ENCODE measurements at regions not wholly inside any gene's neighbourhood (a gene's known extent, or its start where the extent isn't known, plus 50 kb on each side); places are given as distances from the start of the nearest gene placed in this dataset.

DNA sequence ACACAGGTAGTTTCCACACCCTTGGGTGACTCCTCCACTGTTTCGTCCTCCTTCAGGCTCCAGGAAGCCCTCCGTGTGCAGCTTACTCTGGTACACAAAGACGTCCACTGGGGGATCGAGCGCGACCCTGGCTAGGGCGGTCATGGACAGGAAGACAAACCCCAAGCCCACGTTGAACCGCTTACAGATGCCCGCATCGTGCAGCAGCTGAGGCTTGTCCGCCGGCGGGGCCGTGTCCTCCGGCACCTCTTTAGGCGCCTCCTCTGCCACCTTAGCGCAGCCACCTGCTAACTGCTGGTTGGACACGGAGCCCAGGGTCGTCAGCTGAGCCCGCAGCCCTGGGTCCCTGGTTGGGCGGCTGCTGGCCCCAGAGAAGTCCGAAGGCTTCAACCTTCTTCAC lies 309.0 kb upstream of the BTBD3 start:
- Histone ChIP-seq H3K27me3 (no peaks in the 10 kb centered on the region), H3K27ac (no peak overlapping the region), H3K36me3 (no peaks in the 10 kb centered on the region), H3K4me3 (no peak overlapping the region), H3K9me3 (no peaks in the 10 kb centered on the region), H3K4me1 (no peaks in the 10 kb centered on the region)
- DNase-seq, result no peak
- TF ChIP-seq, protein P1, sequence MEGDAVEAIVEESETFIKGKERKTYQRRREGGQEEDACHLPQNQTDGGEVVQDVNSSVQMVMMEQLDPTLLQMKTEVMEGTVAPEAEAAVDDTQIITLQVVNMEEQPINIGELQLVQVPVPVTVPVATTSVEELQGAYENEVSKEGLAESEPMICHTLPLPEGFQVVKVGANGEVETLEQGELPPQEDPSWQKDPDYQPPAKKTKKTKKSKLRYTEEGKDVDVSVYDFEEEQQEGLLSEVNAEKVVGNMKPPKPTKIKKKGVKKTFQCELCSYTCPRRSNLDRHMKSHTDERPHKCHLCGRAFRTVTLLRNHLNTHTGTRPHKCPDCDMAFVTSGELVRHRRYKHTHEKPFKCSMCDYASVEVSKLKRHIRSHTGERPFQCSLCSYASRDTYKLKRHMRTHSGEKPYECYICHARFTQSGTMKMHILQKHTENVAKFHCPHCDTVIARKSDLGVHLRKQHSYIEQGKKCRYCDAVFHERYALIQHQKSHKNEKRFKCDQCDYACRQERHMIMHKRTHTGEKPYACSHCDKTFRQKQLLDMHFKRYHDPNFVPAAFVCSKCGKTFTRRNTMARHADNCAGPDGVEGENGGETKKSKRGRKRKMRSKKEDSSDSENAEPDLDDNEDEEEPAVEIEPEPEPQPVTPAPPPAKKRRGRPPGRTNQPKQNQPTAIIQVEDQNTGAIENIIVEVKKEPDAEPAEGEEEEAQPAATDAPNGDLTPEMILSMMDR (IDR thresholded peaks at IDR 0.05), result no peak
- TF ChIP-seq POLR2A (IDR thresholded peaks at IDR 0.05), result no peak
- intact Hi-C loops (cut with DNase I; ENCODE audit: low total_unique reads), result no loop called here

DNA sequence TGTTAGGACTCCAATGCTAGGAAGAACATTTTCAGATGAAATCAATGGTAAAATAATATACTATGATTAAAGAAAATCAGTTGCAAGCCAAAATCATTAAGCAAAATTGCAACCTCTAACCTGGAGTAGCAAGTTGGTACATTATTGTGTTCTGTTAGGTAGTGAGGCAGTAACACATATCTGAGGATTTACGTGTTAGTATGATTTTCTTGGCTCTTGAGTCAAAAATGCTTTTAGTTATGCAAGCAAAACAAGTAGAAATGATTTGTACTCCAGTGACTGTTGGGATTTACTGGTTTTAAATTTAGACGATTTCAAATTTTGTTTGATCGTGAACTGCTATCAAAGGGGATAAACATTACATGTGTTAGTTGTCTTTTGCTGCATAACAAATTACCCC lies 293.0 kb upstream of the BTBD3 start:
- H3K27me3 ChIP-seq, result no peaks in the 10 kb centered on the region
- DNase-seq, result no peak
- no peaks in the 10 kb centered on the region for H3K36me3 ChIP-seq
- intact Hi-C loops (cut with DNase I; ENCODE audit: low total_unique reads), result no loop called here
- no peak overlapping the region for H3K27ac ChIP-seq
- H3K9me3 ChIP-seq, result no peaks in the 10 kb centered on the region
- TF ChIP-seq, protein P1 (IDR thresholded peaks at IDR 0.05), result no peak
- no peak for TF ChIP-seq POLR2A (IDR thresholded peaks at IDR 0.05)
- no peaks in the 10 kb centered on the region for H3K4me1 ChIP-seq
- no peak overlapping the region for H3K4me3 ChIP-seq

GRCh38 chr20:11626551-11626950 lies 291.1 kb upstream of the BTBD3 start:
- no peaks in the 10 kb centered on the region for H3K4me1 ChIP-seq
- H3K27me3 ChIP-seq, result no peaks in the 10 kb centered on the region
- DNase-seq, result no peak
- H3K27ac ChIP-seq, result no peak overlapping the region
- H3K9me3 ChIP-seq, result no peaks in the 10 kb centered on the region
- H3K4me3 ChIP-seq, result no peak overlapping the region
- intact Hi-C loops (cut with DNase I; ENCODE audit: low total_unique reads), result no loop called here
- TF ChIP-seq, protein P1 (IDR thresholded peaks at IDR 0.05), result no peak
- TF ChIP-seq POLR2A (IDR thresholded peaks at IDR 0.05), result no peak
- no peaks in the 10 kb centered on the region for H3K36me3 ChIP-seq

DNA sequence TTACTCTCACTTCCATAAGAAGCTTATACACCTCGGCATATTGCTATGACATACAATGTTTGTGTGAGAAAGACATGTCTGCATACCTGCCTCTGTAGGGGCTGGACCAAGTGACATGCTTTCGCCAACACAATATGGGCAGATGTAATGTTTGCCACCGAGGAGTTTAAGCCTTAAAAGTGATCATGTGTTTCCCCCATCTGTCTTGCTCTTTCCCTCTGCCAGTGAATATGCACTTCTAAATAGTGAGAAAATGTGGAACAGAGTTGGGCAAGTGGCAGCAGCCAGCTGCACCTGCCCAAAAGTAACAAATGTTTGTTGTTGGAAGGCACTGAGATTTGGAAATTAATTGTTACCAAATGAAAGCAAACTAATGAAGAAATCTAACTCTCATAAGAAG lies 274.8 kb upstream of the BTBD3 start:
- TF ChIP-seq, protein P1 (IDR thresholded peaks at IDR 0.05), result no peak
- TF ChIP-seq POLR2A (IDR thresholded peaks at IDR 0.05), result no peak
- no peak for DNase-seq
- H3K4me3 ChIP-seq, result no peak overlapping the region
- no peaks in the 10 kb centered on the region for H3K27me3 ChIP-seq
- intact Hi-C loops (cut with DNase I; ENCODE audit: low total_unique reads), result no loop called here
- H3K9me3 ChIP-seq, result no peaks in the 10 kb centered on the region
- H3K4me1 ChIP-seq, result no peaks in the 10 kb centered on the region
- no peaks in the 10 kb centered on the region for H3K36me3 ChIP-seq
- no peak overlapping the region for H3K27ac ChIP-seq

DNA sequence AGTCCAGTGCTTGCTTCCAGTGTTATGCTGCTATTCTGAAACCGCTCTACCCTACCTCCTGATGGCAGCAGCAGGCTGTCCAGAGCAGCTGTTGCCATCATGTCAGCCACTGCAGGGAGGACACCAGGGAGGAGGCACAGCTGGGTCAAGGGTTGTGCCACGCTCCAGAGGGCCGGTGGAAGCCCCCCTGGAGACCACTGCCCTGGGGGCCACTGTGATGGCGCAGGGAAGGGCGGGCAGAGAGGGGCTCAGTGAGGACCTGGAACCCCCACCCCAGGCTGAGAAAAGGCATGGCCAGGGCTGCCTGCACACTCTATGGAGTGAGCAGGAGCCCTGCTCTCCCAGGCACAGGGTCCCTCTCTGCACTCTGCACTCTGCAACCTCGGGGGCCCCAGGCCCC lies 271.3 kb upstream of the BTBD3 start:
- Histone ChIP-seq H3K4me1 (no peaks in the 10 kb centered on the region), H3K27me3 (no peaks in the 10 kb centered on the region), H3K27ac (no peak overlapping the region), H3K9me3 (no peaks in the 10 kb centered on the region), H3K4me3 (no peak overlapping the region), H3K36me3 (no peaks in the 10 kb centered on the region)
- no peak for DNase-seq
- TF ChIP-seq, protein P1 (IDR thresholded peaks at IDR 0.05), result no peak
- no peak for TF ChIP-seq POLR2A (IDR thresholded peaks at IDR 0.05)
- intact Hi-C loops (cut with DNase I; ENCODE audit: low total_unique reads), result no loop called here

All from uterus (tissue), 3 donors.